NCI-H2081 (cell line): ENCODE measurements at regions not wholly inside any gene's neighbourhood (a gene's known extent, or its start where the extent isn't known, plus 50 kb on each side); places are given as distances from the start of the nearest gene placed in this dataset.

Experiments
- DNase-seq, 2 experiments: peaks; one replicate each; lab custom pipeline; 2025; lab: John Stamatoyannopoulos, UW

- no peak for DNase-seq
Measured at GRCh38 chr9:80467632-80468031, 895.9 kb downstream of the TLE4 start.

- no peak for DNase-seq
Measured at GRCh38 chr9:80465556-80465955, 893.8 kb downstream of the TLE4 start.

- DNase-seq = no peak
Measured at GRCh38 chr9:80449513-80449912, 877.7 kb downstream of the TLE4 start.

GRCh38 chr9:80448996-80449395 lies 877.2 kb downstream of the TLE4 start:
- no peak for DNase-seq

GRCh38 chr9:80447876-80448275 lies 876.1 kb downstream of the TLE4 start:
- DNase-seq = no peak

- DNase-seq = no peak
Measured at GRCh38 chr9:80440724-80441123, 869.0 kb downstream of the TLE4 start.

GRCh38 chr9:80437825-80438224 lies 866.1 kb downstream of the TLE4 start:
- no peak for DNase-seq

- no peak for DNase-seq
Measured at GRCh38 chr9:80437091-80437640, 865.4 kb downstream of the TLE4 start.

GRCh38 chr9:80435591-80435990 lies 863.8 kb downstream of the TLE4 start:
- peak in 1 of 2 experiments; percentile 4 for DNase-seq

- DNase-seq = no peak
Measured at GRCh38 chr9:80426992-80427391, 855.2 kb downstream of the TLE4 start.

GRCh38 chr9:80417211-80417773 lies 845.5 kb downstream of the TLE4 start:
- DNase-seq = no peak

- DNase-seq = peak in 1 of 2 experiments; percentile 4
Measured at GRCh38 chr9:80410106-80410505, 838.3 kb downstream of the TLE4 start.

- no peak for DNase-seq
Measured at GRCh38 chr9:80407220-80407619, 835.5 kb downstream of the TLE4 start.

- no peak for DNase-seq
Measured at GRCh38 chr9:80401243-80401642, 829.5 kb downstream of the TLE4 start.

- DNase-seq = no peak
Measured at GRCh38 chr9:80400624-80401230, 829.0 kb downstream of the TLE4 start.

GRCh38 chr9:80399606-80400005 lies 827.8 kb downstream of the TLE4 start:
- no peak for DNase-seq

GRCh38 chr9:80387828-80388227 lies 816.1 kb downstream of the TLE4 start:
- DNase-seq = no peak

GRCh38 chr9:80385246-80385645 lies 813.5 kb downstream of the TLE4 start:
- DNase-seq = no peak

GRCh38 chr9:80383331-80383730 lies 811.6 kb downstream of the TLE4 start:
- no peak for DNase-seq

- no peak for DNase-seq
Measured at GRCh38 chr9:80382211-80382891, 810.6 kb downstream of the TLE4 start.

- no peak for DNase-seq
Measured at GRCh38 chr9:80380301-80380700, 808.5 kb downstream of the TLE4 start.

- DNase-seq = no peak
Measured at GRCh38 chr9:80378669-80379293, 807.0 kb downstream of the TLE4 start.

GRCh38 chr9:80376180-80376579 lies 804.4 kb downstream of the TLE4 start:
- no peak for DNase-seq
